ENCODE measurements at regions not wholly inside any gene's neighbourhood (a gene's known extent, or its start where the extent isn't known, plus 50 kb on each side); places are given as distances from the start of the nearest gene placed in this dataset. TPM values are rescaled to one million over a fixed set of nuclear protein-coding genes. Genes with fewer than 3 reads are reported as not detected.
"Not testable (repeated sequence)": the region's sequence is repeated elsewhere in the genome, so short reads cannot be mapped to it uniquely, and the experiment has no call there.

- no peak for DNase-seq (ENCODE audit: low spot score)
- no peak for TF ChIP-seq CTCF (IDR thresholded peaks at IDR 0.05)
- no peak for ATAC-seq (ENCODE audit: low FRiP score)
Measured at GRCh38 chr9:33739398-33739797, 56.0 kb upstream of the PRSS3 start.

GRCh38 chr9:33740075-33740474, 55.3 kb upstream of the PRSS3 start:
- ATAC-seq (ENCODE audit: low FRiP score): no peak
- DNase-seq (ENCODE audit: low spot score): no peak
- TF ChIP-seq CTCF (IDR thresholded peaks at IDR 0.05): no peak

GRCh38 chr9:33740958-33741357, 54.4 kb upstream of the PRSS3 start:
- ATAC-seq (ENCODE audit: low FRiP score); DNase-seq (ENCODE audit: low spot score): not testable (repeated sequence)

- no peak for TF ChIP-seq CTCF (IDR thresholded peaks at IDR 0.05)
- no peak for ATAC-seq (ENCODE audit: low FRiP score)
- DNase-seq (ENCODE audit: low spot score): no peak
Measured at GRCh38 chr9:33742051-33742450, 53.3 kb upstream of the PRSS3 start.

GRCh38 chr9:33742519-33742918, 52.8 kb upstream of the PRSS3 start:
- no peak for TF ChIP-seq CTCF (IDR thresholded peaks at IDR 0.05)
- DNase-seq (ENCODE audit: low spot score) (no peak), ATAC-seq (ENCODE audit: low FRiP score) (no peak)

Small RNAs in the stretch of these regions (small RNA-seq; reads per million reads assigned to genes)
- gene TRBV22OR9-2 (not detected), gene TRBV26OR9-2 (not detected)

All from omental fat pad (tissue), 3 donors.